GM12864 (cell line): ENCODE measurements at regions not wholly inside any gene's neighbourhood (a gene's known extent, or its start where the extent isn't known, plus 50 kb on each side); places are given as distances from the start of the nearest gene placed in this dataset.

ENCODE experiments used
- DNase-seq: peaks from one replicate; pipeline ENCODE4 v3.0.0-alpha.2; 2011; ENCODE audit warnings: low read depth
- H3K4me3 ChIP-seq: 2 replicates; pipeline ENCODE4 v1.5.1; 2011; ENCODE audit warnings: mild to moderate bottlenecking, low read depth, low read length, control low read depth
- CTCF ChIP-seq: IDR thresholded peaks from 2 replicates; pipeline ENCODE4 v1.5.1; 2011; ENCODE audit warnings: low read depth, mild to moderate bottlenecking, moderate library complexity, low read length, control low read depth, inconsistent platforms; ENCODE audit errors: missing control alignments

- no peak overlapping the region for H3K4me3 ChIP-seq
- TF ChIP-seq CTCF = no peak
- DNase-seq = no peak
These were observed 65.4 kb downstream of the TET3 start for GRCh38 chr2:74050151-74050550.

GRCh38 chr2:74051504-74051903, 66.8 kb downstream of the TET3 start:
- no peak overlapping the region for H3K4me3 ChIP-seq
- TF ChIP-seq CTCF = no peak
- no peak for DNase-seq

- DNase-seq = no peak
- H3K4me3 ChIP-seq = no peak overlapping the region
- no peak for TF ChIP-seq CTCF
These were observed 68.3 kb downstream of the TET3 start for GRCh38 chr2:74052732-74053710.

GRCh38 chr2:74053959-74054715, 69.4 kb downstream of the TET3 start:
- no peak for DNase-seq
- no peak overlapping the region for H3K4me3 ChIP-seq
- no peak for TF ChIP-seq CTCF

GRCh38 chr2:74059137-74059775, 74.5 kb downstream of the TET3 start:
- no peak for DNase-seq
- H3K4me3 ChIP-seq = no peak overlapping the region
- no peak for TF ChIP-seq CTCF

GRCh38 chr2:74063486-74063885, 78.8 kb downstream of the TET3 start:
- H3K4me3 ChIP-seq = no peak overlapping the region
- DNase-seq = no peak
- TF ChIP-seq CTCF = no peak
